Left hindlimb (tissue), 1 donor: ENCODE measurements at regions not wholly inside any gene's neighbourhood (a gene's known extent, or its start where the extent isn't known, plus 50 kb on each side); places are given as distances from the start of the nearest gene placed in this dataset.

Source experiments
- DNase-seq: peaks from one replicate; pipeline ENCODE4 v3.0.0-alpha.2; 2018

GRCh38 chr5:84597904-84598303 lies 213.2 kb upstream of the EDIL3 start:
- DNase-seq: no peak

- DNase-seq: no peak
These were observed 205.9 kb upstream of the EDIL3 start for GRCh38 chr5:84590629-84591028.

- no peak for DNase-seq
These were observed 205.2 kb upstream of the EDIL3 start for GRCh38 chr5:84589926-84590325.

- DNase-seq: no peak
These were observed 200.5 kb upstream of the EDIL3 start for GRCh38 chr5:84585218-84585617.

GRCh38 chr5:84578226-84578625 lies 193.5 kb upstream of the EDIL3 start:
- DNase-seq: no peak

- DNase-seq: no peak
These were observed 188.5 kb upstream of the EDIL3 start for GRCh38 chr5:84573017-84573712.

- no peak for DNase-seq
These were observed 184.6 kb upstream of the EDIL3 start for GRCh38 chr5:84569307-84569706.

- DNase-seq: no peak
These were observed 183.5 kb upstream of the EDIL3 start for GRCh38 chr5:84568171-84568570.

- no peak for DNase-seq
These were observed 181.2 kb upstream of the EDIL3 start for GRCh38 chr5:84565866-84566265.

GRCh38 chr5:84564321-84565075 lies 179.8 kb upstream of the EDIL3 start:
- no peak for DNase-seq

- no peak for DNase-seq
These were observed 165.5 kb upstream of the EDIL3 start for GRCh38 chr5:84550222-84550621.

- DNase-seq: no peak
These were observed 164.4 kb upstream of the EDIL3 start for GRCh38 chr5:84549054-84549453.

- no peak for DNase-seq
These were observed 162.0 kb upstream of the EDIL3 start for GRCh38 chr5:84546686-84547085.

GRCh38 chr5:84536797-84537196 lies 152.1 kb upstream of the EDIL3 start:
- no peak for DNase-seq

GRCh38 chr5:84535281-84535680 lies 150.6 kb upstream of the EDIL3 start:
- DNase-seq: no peak

GRCh38 chr5:84524491-84524890 lies 139.8 kb upstream of the EDIL3 start:
- no peak for DNase-seq

GRCh38 chr5:84518862-84519261 lies 134.2 kb upstream of the EDIL3 start:
- no peak for DNase-seq

GRCh38 chr5:84518370-84518769 lies 133.7 kb upstream of the EDIL3 start:
- no peak for DNase-seq

GRCh38 chr5:84506625-84507024 lies 121.9 kb upstream of the EDIL3 start:
- DNase-seq: no peak

GRCh38 chr5:84494453-84494852 lies 109.8 kb upstream of the EDIL3 start:
- no peak for DNase-seq

- no peak for DNase-seq
These were observed 103.3 kb upstream of the EDIL3 start for GRCh38 chr5:84487963-84488362.

GRCh38 chr5:84480873-84481637 lies 96.4 kb upstream of the EDIL3 start:
- DNase-seq: no peak

GRCh38 chr5:84478603-84479002 lies 93.9 kb upstream of the EDIL3 start:
- no peak for DNase-seq

- DNase-seq: no peak
These were observed 92.8 kb upstream of the EDIL3 start for GRCh38 chr5:84477485-84477884.
